ENCODE measurements at regions not wholly inside any gene's neighbourhood (a gene's known extent, or its start where the extent isn't known, plus 50 kb on each side); places are given as distances from the start of the nearest gene placed in this dataset.
A peak's percentile ranks its signal among the peaks of the same experiment; 100 is the strongest.

GRCh38 chr12:91985002-91985787 lies 160.5 kb downstream of the BTG1 start:
- Histone ChIP-seq H3K4me1 (ENCODE audit: control insufficient read depth in 5 of 5, insufficient read depth in 5 of 5, low read length in 5 of 5) (peaks cover 0 to 37% (median 0%) of the 10 kb centered on the region in 5 donors), H3K27ac (ENCODE audit: low read depth in 1 of 2, low read length in 1 of 2) (no peak overlapping the region), H3K4me3 (no peak overlapping the region), H3K27me3 (ENCODE audit: control insufficient read depth in 3 of 3, insufficient read depth in 3 of 3, low read length in 2 of 3) (no peaks in the 10 kb centered on the region), H3K36me3 (ENCODE audit: control insufficient read depth in 4 of 4, insufficient read depth in 4 of 4, low read length in 4 of 4) (no peaks in the 10 kb centered on the region), H3K9me3 (ENCODE audit: control insufficient read depth in 4 of 4, insufficient read depth in 3 of 4, low read length in 3 of 4) (no peaks in the 10 kb centered on the region), H3K9ac (ENCODE audit: insufficient read depth in 1 of 2, low read length in 2 of 2) (no peak overlapping the region)
- 69 to 70% methylated on average over 8 of the region's 8 CpGs for WGBS, 2 donors
- DNase-seq (no peak), ATAC-seq (ENCODE audit: insufficient read depth, low FRiP score) (no peak)
- TF ChIP-seq CTCF (IDR thresholded peaks at IDR 0.05; ENCODE audit: control extremely low read depth, extremely low read depth): no peak

- no peak for TF ChIP-seq CTCF (IDR thresholded peaks at IDR 0.05; ENCODE audit: control extremely low read depth, extremely low read depth)
- no peak for ATAC-seq (ENCODE audit: insufficient read depth, low FRiP score)
- WGBS, 2 donors: 61 to 70% methylated on average over 5 of the region's 5 CpGs
- Histone ChIP-seq H3K9ac (ENCODE audit: insufficient read depth in 1 of 2, low read length in 2 of 2) (peak overlapping the region in 1 of 2 donors; percentile 2), H3K36me3 (ENCODE audit: control insufficient read depth in 4 of 4, insufficient read depth in 4 of 4, low read length in 4 of 4) (no peaks in the 10 kb centered on the region), H3K4me3 (no peak overlapping the region), H3K9me3 (ENCODE audit: control insufficient read depth in 4 of 4, insufficient read depth in 3 of 4, low read length in 3 of 4) (no peaks in the 10 kb centered on the region), H3K27ac (ENCODE audit: low read depth in 1 of 2, low read length in 1 of 2) (no peak overlapping the region), H3K27me3 (ENCODE audit: control insufficient read depth in 3 of 3, insufficient read depth in 3 of 3, low read length in 2 of 3) (no peaks in the 10 kb centered on the region), H3K4me1 (ENCODE audit: control insufficient read depth in 5 of 5, insufficient read depth in 5 of 5, low read length in 5 of 5) (peaks cover 0 to 43% (median 4%) of the 10 kb centered on the region in 5 donors)
- peak in 2 of 3 donors; percentile 75 to 79 for DNase-seq
Measured at GRCh38 chr12:91984556-91984955, 161.1 kb downstream of the BTG1 start.

- H3K27ac ChIP-seq (ENCODE audit: low read depth in 1 of 2, low read length in 1 of 2): no peak overlapping the region
- 86 to 91% methylated on average over 3 of the region's 3 CpGs for WGBS, 2 donors
- no peaks in the 10 kb centered on the region for H3K36me3 ChIP-seq (ENCODE audit: control insufficient read depth in 4 of 4, insufficient read depth in 4 of 4, low read length in 4 of 4)
- no peaks in the 10 kb centered on the region for H3K9me3 ChIP-seq (ENCODE audit: control insufficient read depth in 4 of 4, insufficient read depth in 3 of 4, low read length in 3 of 4)
- DNase-seq (no peak), ATAC-seq (ENCODE audit: insufficient read depth, low FRiP score) (no peak)
- TF ChIP-seq CTCF (IDR thresholded peaks at IDR 0.05; ENCODE audit: control extremely low read depth, extremely low read depth): no peak
- H3K4me1 ChIP-seq (ENCODE audit: control insufficient read depth in 5 of 5, insufficient read depth in 5 of 5, low read length in 5 of 5): peaks cover 0 to 44% (median 4%) of the 10 kb centered on the region in 5 donors
- no peak overlapping the region for H3K4me3 ChIP-seq
- H3K9ac ChIP-seq (ENCODE audit: insufficient read depth in 1 of 2, low read length in 2 of 2): no peak overlapping the region
- no peaks in the 10 kb centered on the region for H3K27me3 ChIP-seq (ENCODE audit: control insufficient read depth in 3 of 3, insufficient read depth in 3 of 3, low read length in 2 of 3)
Measured at GRCh38 chr12:91983935-91984334, 161.7 kb downstream of the BTG1 start.
